Breast epithelium (tissue), 3 donors: ENCODE measurements at regions not wholly inside any gene's neighbourhood (a gene's known extent, or its start where the extent isn't known, plus 50 kb on each side); places are given as distances from the start of the nearest gene placed in this dataset.
"Not testable (repeated sequence)": the region's sequence is repeated elsewhere in the genome, so short reads cannot be mapped to it uniquely, and the experiment has no call there.

Experiments
- CTCF ChIP-seq, 3 donors: fragments of 450-650 bp; IDR thresholded peaks; one replicate each; pipeline ENCODE4 v1.5.1; 2016 to 2017; ENCODE audit warnings: antibody characterized with exemption in 3 of 3, mild to moderate bottlenecking in 3 of 3, moderate library complexity in 3 of 3
- POLR2A ChIP-seq: fragments of 450-650 bp; IDR thresholded peaks from one replicate; pipeline ENCODE4 v1.6.1; 2016; ENCODE audit warnings: antibody characterized with exemption, mild to moderate bottlenecking, moderate library complexity
- POLR2AphosphoS5 ChIP-seq, 3 donors: sonication (generic); formaldehyde crosslinking; IDR thresholded peaks; one replicate each; pipeline ENCODE4 v1.6.1; 2017; ENCODE audit warnings: antibody characterized with exemption in 3 of 3

GRCh38 chr15:38799202-38799601 is 234.6 kb upstream of the RASGRP1 start:
- TF ChIP-seq CTCF (IDR thresholded peaks at IDR 0.05); POLR2AphosphoS5 (IDR thresholded peaks at IDR 0.05); POLR2A: not testable (repeated sequence)
